ENCODE measurements at regions not wholly inside any gene's neighbourhood (a gene's known extent, or its start where the extent isn't known, plus 50 kb on each side); places are given as distances from the start of the nearest gene placed in this dataset.

DNA sequence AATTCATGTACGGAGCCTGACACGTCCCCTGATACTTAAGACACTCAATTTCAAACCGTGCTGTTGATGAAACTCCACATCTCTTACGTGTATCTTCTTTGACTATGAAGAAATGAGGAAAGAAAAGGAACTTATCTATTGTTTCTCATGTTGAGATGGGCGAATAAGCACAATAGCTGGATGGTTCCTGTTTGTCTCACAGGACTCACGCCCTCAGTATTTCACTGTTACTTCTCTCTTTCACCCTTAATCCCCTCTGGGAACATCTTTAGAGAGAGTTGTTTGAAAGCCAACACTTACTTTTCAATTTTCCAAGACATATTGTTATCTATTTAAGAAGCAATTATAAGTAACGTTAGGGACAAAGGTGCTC is 99.8 kb downstream of the COPS8 start:
- Histone ChIP-seq H3K4me3 (replicated peaks; ENCODE audit: insufficient read depth, low read length) (no peak overlapping the region), H3K27ac (replicated peaks) (no peak overlapping the region), H3K27me3 (ENCODE audit: insufficient read depth, poor library complexity, severe bottlenecking) (no peaks in the 10 kb centered on the region)
- no peak for DNase-seq (ENCODE audit: low read depth in 1 of 2, low spot score in 1 of 2)
- no peak for TF ChIP-seq SPI1 (IDR thresholded peaks at IDR 0.05; ENCODE audit: borderline replicate concordance, low read depth)
- TF ChIP-seq, protein P1, sequence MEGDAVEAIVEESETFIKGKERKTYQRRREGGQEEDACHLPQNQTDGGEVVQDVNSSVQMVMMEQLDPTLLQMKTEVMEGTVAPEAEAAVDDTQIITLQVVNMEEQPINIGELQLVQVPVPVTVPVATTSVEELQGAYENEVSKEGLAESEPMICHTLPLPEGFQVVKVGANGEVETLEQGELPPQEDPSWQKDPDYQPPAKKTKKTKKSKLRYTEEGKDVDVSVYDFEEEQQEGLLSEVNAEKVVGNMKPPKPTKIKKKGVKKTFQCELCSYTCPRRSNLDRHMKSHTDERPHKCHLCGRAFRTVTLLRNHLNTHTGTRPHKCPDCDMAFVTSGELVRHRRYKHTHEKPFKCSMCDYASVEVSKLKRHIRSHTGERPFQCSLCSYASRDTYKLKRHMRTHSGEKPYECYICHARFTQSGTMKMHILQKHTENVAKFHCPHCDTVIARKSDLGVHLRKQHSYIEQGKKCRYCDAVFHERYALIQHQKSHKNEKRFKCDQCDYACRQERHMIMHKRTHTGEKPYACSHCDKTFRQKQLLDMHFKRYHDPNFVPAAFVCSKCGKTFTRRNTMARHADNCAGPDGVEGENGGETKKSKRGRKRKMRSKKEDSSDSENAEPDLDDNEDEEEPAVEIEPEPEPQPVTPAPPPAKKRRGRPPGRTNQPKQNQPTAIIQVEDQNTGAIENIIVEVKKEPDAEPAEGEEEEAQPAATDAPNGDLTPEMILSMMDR (IDR thresholded peaks at IDR 0.05; ENCODE audit: insufficient read depth, low read length), result no peak
- no peak for TF ChIP-seq GABPA (IDR thresholded peaks at IDR 0.05; ENCODE audit: low read depth)
- TF ChIP-seq, protein P2, sequence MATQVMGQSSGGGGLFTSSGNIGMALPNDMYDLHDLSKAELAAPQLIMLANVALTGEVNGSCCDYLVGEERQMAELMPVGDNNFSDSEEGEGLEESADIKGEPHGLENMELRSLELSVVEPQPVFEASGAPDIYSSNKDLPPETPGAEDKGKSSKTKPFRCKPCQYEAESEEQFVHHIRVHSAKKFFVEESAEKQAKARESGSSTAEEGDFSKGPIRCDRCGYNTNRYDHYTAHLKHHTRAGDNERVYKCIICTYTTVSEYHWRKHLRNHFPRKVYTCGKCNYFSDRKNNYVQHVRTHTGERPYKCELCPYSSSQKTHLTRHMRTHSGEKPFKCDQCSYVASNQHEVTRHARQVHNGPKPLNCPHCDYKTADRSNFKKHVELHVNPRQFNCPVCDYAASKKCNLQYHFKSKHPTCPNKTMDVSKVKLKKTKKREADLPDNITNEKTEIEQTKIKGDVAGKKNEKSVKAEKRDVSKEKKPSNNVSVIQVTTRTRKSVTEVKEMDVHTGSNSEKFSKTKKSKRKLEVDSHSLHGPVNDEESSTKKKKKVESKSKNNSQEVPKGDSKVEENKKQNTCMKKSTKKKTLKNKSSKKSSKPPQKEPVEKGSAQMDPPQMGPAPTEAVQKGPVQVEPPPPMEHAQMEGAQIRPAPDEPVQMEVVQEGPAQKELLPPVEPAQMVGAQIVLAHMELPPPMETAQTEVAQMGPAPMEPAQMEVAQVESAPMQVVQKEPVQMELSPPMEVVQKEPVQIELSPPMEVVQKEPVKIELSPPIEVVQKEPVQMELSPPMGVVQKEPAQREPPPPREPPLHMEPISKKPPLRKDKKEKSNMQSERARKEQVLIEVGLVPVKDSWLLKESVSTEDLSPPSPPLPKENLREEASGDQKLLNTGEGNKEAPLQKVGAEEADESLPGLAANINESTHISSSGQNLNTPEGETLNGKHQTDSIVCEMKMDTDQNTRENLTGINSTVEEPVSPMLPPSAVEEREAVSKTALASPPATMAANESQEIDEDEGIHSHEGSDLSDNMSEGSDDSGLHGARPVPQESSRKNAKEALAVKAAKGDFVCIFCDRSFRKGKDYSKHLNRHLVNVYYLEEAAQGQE (IDR thresholded peaks at IDR 0.05; ENCODE audit: insufficient replicate concordance, low read depth), result no peak
- no peak for TF ChIP-seq POLR2AphosphoS5 (IDR thresholded peaks at IDR 0.05; ENCODE audit: low read depth)

DNA sequence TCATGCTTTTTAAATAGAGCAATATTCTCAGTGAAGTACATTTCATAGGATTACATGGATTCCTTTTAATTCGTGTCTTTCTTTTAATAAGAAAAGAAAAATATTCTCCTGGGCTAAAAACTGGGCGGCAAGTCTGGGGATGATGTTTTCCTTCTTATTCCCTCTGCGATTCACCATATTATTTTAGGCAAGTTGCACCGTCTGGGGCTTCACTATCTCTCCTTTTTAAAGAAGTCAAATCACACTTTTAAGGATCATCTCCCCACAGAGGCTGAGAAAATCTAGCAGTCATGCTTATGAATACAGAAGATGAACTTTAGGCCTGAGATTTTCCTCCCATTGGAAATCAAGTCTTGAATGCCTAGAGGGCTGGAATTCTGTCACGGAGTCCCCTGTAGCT is 104.1 kb downstream of the COPS8 start:
- DNase-seq (ENCODE audit: low read depth in 1 of 2, low spot score in 1 of 2), result no peak
- no peak for TF ChIP-seq GABPA (IDR thresholded peaks at IDR 0.05; ENCODE audit: low read depth)
- no peak for TF ChIP-seq POLR2AphosphoS5 (IDR thresholded peaks at IDR 0.05; ENCODE audit: low read depth)
- TF ChIP-seq, protein P1 (IDR thresholded peaks at IDR 0.05; ENCODE audit: insufficient read depth, low read length), result no peak
- TF ChIP-seq, protein P2 (IDR thresholded peaks at IDR 0.05; ENCODE audit: insufficient replicate concordance, low read depth), result no peak
- TF ChIP-seq SPI1 (IDR thresholded peaks at IDR 0.05; ENCODE audit: borderline replicate concordance, low read depth), result no peak
- Histone ChIP-seq H3K27me3 (ENCODE audit: insufficient read depth, poor library complexity, severe bottlenecking) (no peaks in the 10 kb centered on the region), H3K4me3 (replicated peaks; ENCODE audit: insufficient read depth, low read length) (no peak overlapping the region), H3K27ac (replicated peaks) (no peak overlapping the region)

DNA sequence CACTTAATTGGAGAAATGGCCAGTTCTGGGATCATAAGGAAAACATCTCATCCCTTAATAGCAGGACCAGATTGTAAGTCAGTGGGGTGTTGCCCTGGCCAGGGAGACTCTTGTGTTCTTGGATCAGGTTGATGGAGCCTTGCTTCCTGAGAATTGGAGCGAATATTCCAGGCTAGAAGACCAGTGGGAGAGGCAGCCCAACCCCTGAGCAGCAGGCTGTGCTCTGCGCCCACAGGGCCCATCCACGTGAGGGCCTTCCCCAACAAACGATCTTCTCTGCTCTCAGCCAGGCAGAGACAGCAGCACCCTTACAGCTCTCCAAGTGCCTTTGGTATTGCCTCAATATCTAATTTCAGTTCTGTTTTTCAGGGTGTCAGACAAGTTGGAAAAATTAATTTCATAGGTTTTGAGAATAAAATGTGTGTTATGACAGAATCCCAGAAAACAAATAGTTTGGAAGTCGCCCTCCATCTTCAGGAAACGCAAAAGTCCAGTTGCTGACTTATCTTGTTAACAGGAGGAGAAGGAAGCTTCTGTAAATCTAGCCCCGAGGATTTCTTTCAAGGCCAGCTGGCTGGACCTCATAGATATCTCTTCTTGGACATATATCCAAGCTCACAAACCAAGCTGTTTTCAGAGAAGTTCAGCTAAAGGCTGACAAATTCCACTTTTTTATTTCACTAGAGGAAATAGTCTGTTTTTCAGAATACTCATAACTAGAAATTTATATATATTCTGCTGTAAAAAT is 105.5 kb downstream of the COPS8 start:
- no peaks in the 10 kb centered on the region for H3K27me3 ChIP-seq (ENCODE audit: insufficient read depth, poor library complexity, severe bottlenecking)
- TF ChIP-seq, protein P2 (IDR thresholded peaks at IDR 0.05; ENCODE audit: insufficient replicate concordance, low read depth), result no peak
- TF ChIP-seq, protein P1 (IDR thresholded peaks at IDR 0.05; ENCODE audit: insufficient read depth, low read length), result no peak
- no peak for TF ChIP-seq GABPA (IDR thresholded peaks at IDR 0.05; ENCODE audit: low read depth)
- no peak for TF ChIP-seq SPI1 (IDR thresholded peaks at IDR 0.05; ENCODE audit: borderline replicate concordance, low read depth)
- TF ChIP-seq POLR2AphosphoS5 (IDR thresholded peaks at IDR 0.05; ENCODE audit: low read depth), result no peak
- H3K27ac ChIP-seq (replicated peaks), result no peak overlapping the region
- no peak overlapping the region for H3K4me3 ChIP-seq (replicated peaks; ENCODE audit: insufficient read depth, low read length)
- DNase-seq (ENCODE audit: low read depth in 1 of 2, low spot score in 1 of 2), result no peak
